ENCODE measurements at regions not wholly inside any gene's neighbourhood (a gene's known extent, or its start where the extent isn't known, plus 50 kb on each side); places are given as distances from the start of the nearest gene placed in this dataset.
A peak's percentile ranks its signal among the peaks of the same experiment; 100 is the strongest.

DNA sequence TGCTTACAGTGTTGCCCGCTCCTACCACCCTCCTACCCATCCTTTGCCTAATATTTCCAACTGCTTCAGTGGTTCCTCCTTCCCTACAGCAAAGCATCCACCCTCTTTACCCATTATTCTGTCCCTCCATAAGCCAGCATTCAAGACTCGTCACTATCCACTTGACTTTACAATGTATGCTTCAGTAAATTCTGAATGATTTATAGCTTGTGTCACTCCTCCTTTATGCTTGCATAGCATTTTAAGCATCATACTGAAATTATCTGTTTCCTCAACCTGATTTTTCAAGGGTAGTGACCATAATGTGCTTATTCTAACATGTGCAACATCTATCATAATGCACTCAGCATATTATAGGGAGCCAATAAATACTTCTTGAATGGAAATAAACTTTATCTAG lies 365.5 kb downstream of the RAB28 start:
- DNase-seq, result no peak

DNA sequence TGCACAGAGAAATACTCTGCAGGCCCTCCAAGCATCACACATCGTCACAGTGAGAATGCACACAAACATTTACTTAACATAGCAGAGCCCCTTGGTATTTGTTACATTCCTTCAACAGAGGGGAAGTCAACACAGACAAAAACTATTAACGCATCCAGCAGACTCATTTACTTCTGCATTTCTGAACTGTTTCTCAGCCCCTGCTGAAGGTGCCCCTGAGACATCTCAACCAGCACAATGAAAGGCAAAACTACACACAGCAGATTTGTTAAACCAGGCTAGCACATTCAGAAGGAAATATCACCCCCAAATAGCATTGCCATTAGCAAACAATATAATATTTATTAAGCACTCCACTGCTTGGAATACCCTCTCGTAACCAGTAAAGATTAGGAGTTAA lies 367.0 kb downstream of the RAB28 start:
- DNase-seq, result peak; percentile 4

DNA sequence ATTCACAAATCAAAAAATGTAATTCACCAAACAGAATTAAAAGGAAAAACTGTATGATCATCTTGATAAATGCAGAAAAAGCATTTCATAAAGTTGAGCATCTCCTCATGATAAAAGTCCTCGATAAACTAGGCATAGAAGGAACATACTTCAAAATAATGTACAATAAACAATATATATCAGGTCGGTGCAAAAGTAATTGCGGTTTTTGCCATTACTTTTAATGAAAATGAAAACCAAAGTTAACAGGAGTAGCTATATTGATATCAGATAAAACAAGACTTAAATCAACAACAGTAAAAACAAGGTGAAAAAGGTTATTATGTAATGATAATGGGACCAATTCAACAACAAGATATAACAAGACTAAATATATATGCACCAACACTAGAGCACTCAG lies 372.1 kb downstream of the RAB28 start:
- no peak for DNase-seq

GRCh38 chr4:13109536-13109935 lies 374.6 kb downstream of the RAB28 start:
- no peak for DNase-seq

DNA sequence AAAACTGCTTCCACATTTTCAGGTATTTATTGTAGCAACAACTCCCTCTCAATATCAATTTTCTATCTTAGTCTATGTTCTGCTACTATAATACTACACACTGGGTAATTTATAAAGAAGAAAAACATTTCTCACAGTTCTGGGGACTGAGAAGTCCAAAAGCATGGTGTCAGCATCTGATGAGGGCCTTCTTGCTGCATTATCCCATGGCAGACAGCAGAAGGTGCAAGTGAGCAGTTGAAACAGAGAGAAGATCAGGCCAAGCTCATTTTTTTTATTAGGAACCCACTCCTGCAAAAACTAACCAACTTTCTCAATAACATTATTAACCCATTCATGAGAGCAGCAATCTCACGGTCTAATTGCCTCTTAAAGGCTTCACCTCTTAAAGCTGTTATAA lies 376.0 kb downstream of the RAB28 start:
- DNase-seq, result no peak

GRCh38 chr4:13103382-13104015 lies 380.6 kb downstream of the RAB28 start:
- no peak for DNase-seq

- DNase-seq, result no peak
Observed at GRCh38 chr4:13102092-13102742, 381.9 kb downstream of the RAB28 start.

GRCh38 chr4:13097971-13098370 lies 386.2 kb downstream of the RAB28 start:
- DNase-seq, result no peak

DNA sequence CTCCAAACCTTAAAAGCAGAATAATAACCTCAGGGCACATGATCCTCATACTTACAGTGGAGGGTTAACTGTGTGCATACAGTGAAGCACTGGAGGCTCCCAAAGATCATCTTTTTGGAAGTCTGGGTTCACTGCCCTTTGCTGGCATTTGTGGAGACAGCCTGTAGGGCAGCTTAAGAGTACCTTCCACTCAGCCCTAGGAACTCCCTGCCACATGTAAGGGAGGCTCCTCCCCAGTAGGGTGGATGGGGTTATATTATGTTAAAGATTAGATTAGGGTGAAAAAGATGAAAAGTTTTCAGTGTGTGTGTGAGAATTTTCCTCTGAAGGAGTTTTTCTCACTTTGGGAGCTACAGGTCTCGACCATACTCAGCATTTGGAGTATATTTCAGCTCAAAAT lies 388.4 kb downstream of the RAB28 start:
- no peak for DNase-seq

GRCh38 chr4:13093170-13093569 lies 391.0 kb downstream of the RAB28 start:
- no peak for DNase-seq

DNA sequence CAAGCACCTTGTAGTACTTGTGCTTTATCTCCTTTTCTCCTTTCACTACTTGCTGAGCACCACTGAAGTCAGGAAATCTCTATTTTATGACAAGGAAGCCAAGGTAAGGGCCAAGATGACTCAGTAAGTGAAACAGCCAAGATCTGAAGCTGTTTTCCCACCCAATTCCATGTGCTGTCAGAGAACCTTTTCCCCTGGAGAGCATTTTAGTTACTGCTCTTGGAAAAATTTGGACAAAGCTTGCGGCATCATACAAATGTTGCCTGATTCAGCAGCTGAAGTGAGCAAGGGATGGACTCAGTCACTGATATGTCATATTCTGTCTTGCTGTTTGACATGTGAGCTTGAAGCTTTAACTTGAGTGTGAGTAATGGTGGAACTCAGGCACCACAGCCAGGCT lies 391.4 kb downstream of the RAB28 start:
- DNase-seq, result no peak

- DNase-seq, result no peak
Observed at GRCh38 chr4:13089659-13089998, 394.5 kb downstream of the RAB28 start.

DNA sequence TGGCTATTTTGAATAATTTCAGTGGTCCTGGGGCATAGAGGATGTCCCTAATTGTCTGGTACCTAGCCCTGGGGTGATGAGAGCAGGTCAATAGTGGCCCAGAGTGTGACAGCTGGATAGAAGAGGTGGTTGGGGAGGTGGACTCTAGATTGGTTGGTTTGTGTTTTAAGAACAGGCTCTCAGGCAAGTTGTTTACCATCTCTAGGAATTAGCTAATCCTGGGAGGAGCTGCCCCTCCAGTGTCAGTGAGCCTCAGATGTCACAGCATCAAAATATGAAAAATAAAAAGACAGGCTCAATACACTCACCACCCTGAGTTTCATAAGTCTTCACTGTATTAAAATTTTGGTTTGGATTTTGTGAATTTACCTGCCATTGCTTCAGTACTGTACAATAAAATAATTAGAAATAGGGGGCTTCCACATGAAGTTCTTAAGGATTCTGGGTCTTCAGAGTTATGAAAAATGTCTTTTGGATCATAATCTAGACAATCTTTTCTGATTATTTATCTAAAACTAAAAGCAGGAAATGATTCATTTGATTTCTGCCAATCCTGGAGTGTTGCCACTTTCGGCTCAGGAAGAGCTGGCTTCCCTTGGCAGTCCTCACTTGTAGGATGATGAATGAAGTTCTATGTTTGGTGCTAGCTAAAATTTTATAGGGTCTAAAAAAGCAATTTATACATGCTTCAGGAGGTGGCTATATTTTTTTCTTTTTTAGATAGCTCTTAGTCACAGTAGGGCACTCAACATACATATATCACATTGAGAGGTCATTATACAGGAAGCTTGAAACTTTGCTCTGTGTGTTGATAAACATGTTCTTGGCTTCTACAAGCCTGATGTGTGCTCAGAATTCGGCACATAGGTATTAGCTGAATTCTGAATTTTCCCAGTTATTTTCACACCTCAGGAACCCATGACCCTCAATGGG lies 395.1 kb downstream of the RAB28 start:
- DNase-seq, result no peak

DNA sequence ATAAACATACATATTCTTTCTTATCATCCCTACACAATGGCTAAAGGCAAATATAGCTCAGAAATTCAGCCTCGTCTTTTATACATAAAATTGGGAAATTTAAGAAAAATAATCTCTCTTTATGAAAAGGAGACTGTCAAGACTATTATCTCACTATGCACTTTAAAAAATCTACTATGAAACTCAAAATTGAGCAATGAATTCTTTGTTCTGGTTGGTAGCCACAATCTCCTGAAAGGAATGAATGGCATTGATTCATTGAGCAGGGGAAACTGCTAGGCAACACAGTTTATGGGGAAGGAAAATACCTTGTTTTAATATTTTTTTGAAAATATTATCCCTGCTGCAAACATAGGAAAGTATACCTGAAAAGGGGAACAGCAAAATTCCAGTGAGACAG lies 397.1 kb downstream of the RAB28 start:
- DNase-seq, result no peak

DNA sequence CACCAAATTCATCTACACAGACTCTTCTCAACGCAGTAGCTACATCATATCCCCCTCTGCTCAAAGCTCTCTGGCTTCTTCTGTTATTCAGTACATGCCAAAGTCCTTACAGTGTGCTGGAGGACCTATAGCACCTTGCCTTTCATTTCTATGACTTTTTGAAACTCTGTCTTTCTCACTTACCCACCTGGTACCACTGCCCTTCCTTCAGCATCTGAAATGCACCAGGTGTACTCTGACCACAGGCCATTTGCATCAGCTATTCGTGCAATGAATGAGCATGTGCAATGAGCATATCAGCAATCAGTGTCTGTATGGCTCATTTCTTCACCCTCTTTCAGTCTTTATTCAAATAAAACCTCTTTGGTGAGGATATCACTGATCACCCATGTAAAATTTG lies 399.9 kb downstream of the RAB28 start:
- no peak for DNase-seq

DNA sequence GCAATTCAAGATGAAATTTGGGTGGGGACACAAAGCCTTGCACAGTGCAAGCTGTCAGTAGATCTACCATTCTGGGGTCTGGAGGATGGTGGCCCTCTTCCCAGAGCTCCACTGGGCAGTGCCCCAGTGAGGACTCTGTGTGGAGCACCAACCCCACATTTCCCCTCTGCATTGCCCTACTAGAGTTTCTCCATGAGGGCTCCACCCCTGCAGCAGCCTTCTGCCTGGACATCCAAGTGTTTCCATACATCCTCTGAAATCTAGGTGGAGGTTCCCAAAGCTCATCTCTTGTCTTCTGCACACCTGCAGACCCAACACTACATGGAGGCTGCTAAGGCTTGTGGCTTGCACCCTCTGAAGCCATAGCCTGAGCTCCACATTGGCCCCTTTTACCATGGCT lies 402.3 kb downstream of the RAB28 start:
- DNase-seq, result no peak

DNA sequence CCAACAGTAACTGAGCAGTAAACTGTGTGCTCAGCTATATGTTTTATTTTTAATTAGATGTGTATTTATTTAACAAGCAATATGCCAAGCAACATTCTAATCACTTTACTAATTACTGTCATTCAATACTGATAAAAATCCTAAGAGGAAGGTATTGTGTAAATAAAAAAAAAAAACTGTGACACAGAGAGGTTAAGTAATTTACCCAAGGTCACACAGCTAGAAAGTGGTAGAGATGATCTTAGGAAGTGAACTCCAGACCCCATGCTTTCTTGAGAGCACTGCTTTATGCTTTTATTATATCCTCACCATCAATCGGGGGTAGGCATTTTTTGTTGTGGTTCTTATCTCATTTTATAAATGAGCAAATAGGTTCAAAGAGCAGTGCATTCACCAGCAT lies 417.1 kb downstream of the RAB28 start:
- DNase-seq, result no peak

- DNase-seq, result no peak
Observed at GRCh38 chr4:13059019-13059418, 425.1 kb downstream of the RAB28 start.

DNA sequence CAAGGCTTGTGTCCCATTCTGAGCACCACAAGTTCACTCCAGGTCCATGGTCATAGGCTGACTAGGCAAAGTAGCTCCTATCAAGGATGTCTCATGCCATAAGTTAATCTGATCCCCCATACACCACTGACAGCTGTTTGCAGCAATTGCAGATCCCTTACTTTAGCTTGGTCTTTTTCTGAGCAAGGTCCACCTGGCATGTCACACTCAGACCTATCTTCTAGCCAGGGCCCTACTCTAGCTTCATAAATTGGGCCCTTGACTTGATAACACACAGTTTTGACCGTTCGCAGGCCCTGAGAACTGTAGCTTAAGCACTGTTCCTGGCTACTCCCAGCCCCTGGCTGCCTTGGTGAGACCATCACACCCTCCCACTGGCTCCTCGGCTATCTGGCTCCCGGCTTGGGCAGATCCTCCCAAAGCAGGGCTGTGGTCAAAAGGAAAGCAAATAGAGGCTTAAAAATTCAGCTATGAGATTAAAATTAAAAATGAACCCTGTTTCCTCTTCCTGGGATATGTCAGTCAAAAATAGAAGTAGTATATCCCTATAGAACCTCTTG lies 427.4 kb downstream of the RAB28 start:
- no peak for DNase-seq

DNA sequence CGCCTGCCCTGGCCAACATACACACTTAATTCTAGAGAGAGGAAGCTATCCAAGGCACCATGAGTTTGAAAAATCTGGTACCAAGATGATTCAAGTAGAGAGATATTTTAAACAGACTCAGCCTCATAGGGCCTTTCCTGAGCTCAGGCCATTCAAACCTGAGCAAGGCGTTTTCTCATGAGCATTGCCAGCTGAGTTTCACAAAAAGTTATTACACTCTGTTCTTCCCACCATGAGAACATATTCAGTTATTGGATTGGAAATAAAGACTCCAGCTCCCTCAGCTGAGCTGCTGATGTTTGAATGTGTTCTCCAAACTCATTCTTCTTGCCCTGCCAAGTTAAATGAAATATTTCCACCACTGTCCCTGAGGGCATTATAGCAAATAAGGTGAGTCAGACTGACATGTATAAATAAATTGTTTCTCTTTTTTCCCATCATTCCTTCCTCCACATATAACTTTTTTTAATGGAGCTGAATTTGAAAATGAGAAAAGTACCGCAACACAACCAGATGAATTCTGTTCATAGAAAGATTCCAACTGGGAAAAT lies 429.6 kb downstream of the RAB28 start:
- no peak for DNase-seq

GRCh38 chr4:13047591-13047990 lies 436.5 kb downstream of the RAB28 start:
- no peak for DNase-seq

DNA sequence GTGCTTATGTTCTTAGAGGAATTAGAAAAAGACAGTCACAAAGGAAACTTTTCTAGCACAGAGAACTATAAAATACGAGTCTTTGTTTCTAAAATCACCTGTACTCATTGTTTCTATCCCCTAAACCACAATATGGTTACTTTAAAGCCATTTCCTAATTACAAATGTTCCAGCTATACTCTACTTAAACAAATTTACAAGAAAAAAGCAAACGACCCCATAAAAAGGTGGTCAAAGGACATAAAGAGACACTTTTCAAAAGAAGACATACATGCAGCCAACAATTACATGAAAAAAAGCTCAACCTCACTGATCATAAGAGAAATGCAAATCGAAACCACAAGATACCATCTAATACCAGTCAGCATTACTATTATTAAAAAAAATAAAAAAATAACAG lies 447.3 kb downstream of the RAB28 start:
- DNase-seq, result no peak

GRCh38 chr4:13032936-13033335 lies 451.2 kb downstream of the RAB28 start:
- no peak for DNase-seq
